ENCODE measurements at regions not wholly inside any gene's neighbourhood (a gene's known extent, or its start where the extent isn't known, plus 50 kb on each side); places are given as distances from the start of the nearest gene placed in this dataset.

DNA sequence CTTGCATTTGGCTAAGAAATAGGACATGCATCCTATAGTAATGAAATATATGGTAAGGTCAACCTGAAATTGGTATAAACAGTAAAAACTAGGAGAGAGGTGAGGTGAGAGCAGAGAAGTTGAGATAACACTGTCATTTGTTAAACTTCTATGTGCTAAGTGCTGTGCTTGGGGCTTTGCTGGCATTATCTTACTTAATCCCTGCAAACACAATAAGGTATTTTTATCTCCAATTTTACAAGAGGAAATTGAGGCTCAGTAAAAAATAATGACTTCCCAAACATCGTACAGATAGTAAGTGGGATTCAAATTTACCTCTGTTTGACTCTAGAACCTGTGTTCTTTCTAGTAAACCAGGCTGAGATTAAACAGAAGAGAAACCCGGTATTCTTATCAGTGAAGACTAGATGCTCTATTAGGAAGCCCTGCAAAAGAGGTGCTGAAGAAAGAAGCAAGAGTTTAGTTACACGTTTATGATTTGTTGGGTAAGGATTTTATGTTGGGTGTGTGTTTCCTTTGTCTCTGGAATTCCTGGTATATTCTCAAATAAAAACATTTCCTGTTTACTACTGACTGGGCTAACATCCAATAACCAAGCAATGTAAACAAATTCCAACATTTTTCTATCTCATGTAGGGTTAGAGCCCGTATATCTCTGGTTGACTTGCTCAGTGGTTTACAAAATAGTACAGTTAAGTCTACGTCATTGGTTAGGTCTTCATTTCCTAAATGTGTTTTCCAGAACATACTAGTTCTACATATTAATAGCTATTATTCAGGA, 137.3 kb upstream of the FNDC3A start (continued):
- no peak for TF ChIP-seq PHTF2 (CRISPR knock-in tag; IDR thresholded peaks at IDR 0.05)
- TF ChIP-seq TAF15 (IDR thresholded peaks at IDR 0.05; ENCODE audit: low read depth, low read length), result no peak
- TF ChIP-seq, protein P1, sequence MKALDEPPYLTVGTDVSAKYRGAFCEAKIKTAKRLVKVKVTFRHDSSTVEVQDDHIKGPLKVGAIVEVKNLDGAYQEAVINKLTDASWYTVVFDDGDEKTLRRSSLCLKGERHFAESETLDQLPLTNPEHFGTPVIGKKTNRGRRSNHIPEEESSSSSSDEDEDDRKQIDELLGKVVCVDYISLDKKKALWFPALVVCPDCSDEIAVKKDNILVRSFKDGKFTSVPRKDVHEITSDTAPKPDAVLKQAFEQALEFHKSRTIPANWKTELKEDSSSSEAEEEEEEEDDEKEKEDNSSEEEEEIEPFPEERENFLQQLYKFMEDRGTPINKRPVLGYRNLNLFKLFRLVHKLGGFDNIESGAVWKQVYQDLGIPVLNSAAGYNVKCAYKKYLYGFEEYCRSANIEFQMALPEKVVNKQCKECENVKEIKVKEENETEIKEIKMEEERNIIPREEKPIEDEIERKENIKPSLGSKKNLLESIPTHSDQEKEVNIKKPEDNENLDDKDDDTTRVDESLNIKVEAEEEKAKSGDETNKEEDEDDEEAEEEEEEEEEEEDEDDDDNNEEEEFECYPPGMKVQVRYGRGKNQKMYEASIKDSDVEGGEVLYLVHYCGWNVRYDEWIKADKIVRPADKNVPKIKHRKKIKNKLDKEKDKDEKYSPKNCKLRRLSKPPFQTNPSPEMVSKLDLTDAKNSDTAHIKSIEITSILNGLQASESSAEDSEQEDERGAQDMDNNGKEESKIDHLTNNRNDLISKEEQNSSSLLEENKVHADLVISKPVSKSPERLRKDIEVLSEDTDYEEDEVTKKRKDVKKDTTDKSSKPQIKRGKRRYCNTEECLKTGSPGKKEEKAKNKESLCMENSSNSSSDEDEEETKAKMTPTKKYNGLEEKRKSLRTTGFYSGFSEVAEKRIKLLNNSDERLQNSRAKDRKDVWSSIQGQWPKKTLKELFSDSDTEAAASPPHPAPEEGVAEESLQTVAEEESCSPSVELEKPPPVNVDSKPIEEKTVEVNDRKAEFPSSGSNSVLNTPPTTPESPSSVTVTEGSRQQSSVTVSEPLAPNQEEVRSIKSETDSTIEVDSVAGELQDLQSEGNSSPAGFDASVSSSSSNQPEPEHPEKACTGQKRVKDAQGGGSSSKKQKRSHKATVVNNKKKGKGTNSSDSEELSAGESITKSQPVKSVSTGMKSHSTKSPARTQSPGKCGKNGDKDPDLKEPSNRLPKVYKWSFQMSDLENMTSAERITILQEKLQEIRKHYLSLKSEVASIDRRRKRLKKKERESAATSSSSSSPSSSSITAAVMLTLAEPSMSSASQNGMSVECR (CRISPR knock-in tag; IDR thresholded peaks at IDR 0.05), result no peak
- no peak for TF ChIP-seq TEAD4 (IDR thresholded peaks at IDR 0.05; ENCODE audit: low read length)
- no peak for TF ChIP-seq TEAD4 (CRISPR knock-in tag; IDR thresholded peaks at IDR 0.05; ENCODE audit: borderline replicate concordance)
- TF ChIP-seq PTTG1 (tag; IDR thresholded peaks at IDR 0.05; ENCODE audit: low read depth), result no peak
- no peak for TF ChIP-seq TCF7 (IDR thresholded peaks at IDR 0.05; ENCODE audit: borderline replicate concordance)
- TF ChIP-seq CCNT2 (IDR thresholded peaks at IDR 0.05; ENCODE audit: borderline replicate concordance, extremely low read depth, insufficient read length, low read depth, low read length), result no peak
- TF ChIP-seq ETS2 (tag; IDR thresholded peaks at IDR 0.05; ENCODE audit: borderline replicate concordance, poor library complexity, severe bottlenecking), result no peak

All from K562 (cell line).